Skin epidermis (tissue), 12 donors: ENCODE measurements at regions not wholly inside any gene's neighbourhood (a gene's known extent, or its start where the extent isn't known, plus 50 kb on each side); places are given as distances from the start of the nearest gene placed in this dataset.

Experiments
- H3K27ac ChIP-seq, 21 experiments: fragments of 200-600 bp; sonication (generic) in 11 of 21; one replicate each; pipeline ENCODE4 v1.5.0; 2020; ENCODE audit warnings: mild to moderate bottlenecking in 3 of 21, inconsistent platforms in 2 of 21, moderate library complexity in 2 of 21
- H3K4me3 ChIP-seq, 7 experiments: fragments of 200-600 bp; sonication (generic) in 2 of 7; one replicate each; pipeline ENCODE4 v1.5.0; 2020; ENCODE audit warnings: inconsistent platforms in 2 of 7, mild to moderate bottlenecking in 2 of 7, moderate library complexity in 1 of 7

GRCh38 chr6:169937389-169938261 is 186.2 kb downstream of the ERMARD start:
- Histone ChIP-seq H3K4me3 (no peak overlapping the region), H3K27ac (no peak overlapping the region)

- Histone ChIP-seq H3K27ac (no peak overlapping the region), H3K4me3 (no peak overlapping the region)
Observed at GRCh38 chr6:169936355-169936975, 185.0 kb downstream of the ERMARD start.

- Histone ChIP-seq H3K27ac (no peak overlapping the region), H3K4me3 (no peak overlapping the region)
Observed at GRCh38 chr6:169935861-169936260, 184.4 kb downstream of the ERMARD start.

- H3K4me3 ChIP-seq: no peak overlapping the region
- peak overlapping the region in 1 of 21 experiments; percentile 31 for H3K27ac ChIP-seq
Observed at GRCh38 chr6:169935348-169935718, 183.9 kb downstream of the ERMARD start.

GRCh38 chr6:169934699-169935347 is 183.4 kb downstream of the ERMARD start:
- Histone ChIP-seq H3K27ac (peak overlapping the region in 2 of 21 experiments; percentile 31 to 47), H3K4me3 (no peak overlapping the region)

GRCh38 chr6:169933839-169934698 is 182.6 kb downstream of the ERMARD start:
- H3K4me3 ChIP-seq: no peak overlapping the region

GRCh38 chr6:169933251-169933821 is 181.9 kb downstream of the ERMARD start:
- peak overlapping the region in 3 of 21 experiments; percentile 26 to 51 (median 35) for H3K27ac ChIP-seq

More at GRCh38 chr6:169933839-169934698, 182.6 kb downstream of the ERMARD start:
- H3K27ac ChIP-seq: peak overlapping the region in 3 of 21 experiments; percentile 26 to 51 (median 35)

GRCh38 chr6:169932491-169932890 is 181.1 kb downstream of the ERMARD start:
- H3K27ac ChIP-seq: no peak overlapping the region
- no peak overlapping the region for H3K4me3 ChIP-seq

More at GRCh38 chr6:169933251-169933821, 181.9 kb downstream of the ERMARD start:
- no peak overlapping the region for H3K4me3 ChIP-seq

GRCh38 chr6:169931261-169931660 is 179.8 kb downstream of the ERMARD start:
- H3K27ac ChIP-seq: no peak overlapping the region
- no peak overlapping the region for H3K4me3 ChIP-seq

GRCh38 chr6:169930799-169931198 is 179.4 kb downstream of the ERMARD start:
- Histone ChIP-seq H3K27ac (no peak overlapping the region), H3K4me3 (no peak overlapping the region)

- Histone ChIP-seq H3K27ac (no peak overlapping the region), H3K4me3 (no peak overlapping the region)
Observed at GRCh38 chr6:169927711-169928110, 176.3 kb downstream of the ERMARD start.

GRCh38 chr6:169926617-169927417 is 175.4 kb downstream of the ERMARD start:
- Histone ChIP-seq H3K27ac (no peak overlapping the region), H3K4me3 (no peak overlapping the region)

- no peak overlapping the region for H3K4me3 ChIP-seq
- H3K27ac ChIP-seq: no peak overlapping the region
Observed at GRCh38 chr6:169923468-169924464, 172.3 kb downstream of the ERMARD start.

GRCh38 chr6:169921853-169922824 is 170.7 kb downstream of the ERMARD start:
- no peak overlapping the region for H3K27ac ChIP-seq
- H3K4me3 ChIP-seq: no peak overlapping the region

GRCh38 chr6:169921217-169921616 is 169.8 kb downstream of the ERMARD start:
- H3K27ac ChIP-seq: no peak overlapping the region

GRCh38 chr6:169920359-169921020 is 169.1 kb downstream of the ERMARD start:
- Histone ChIP-seq H3K4me3 (no peak overlapping the region), H3K27ac (no peak overlapping the region)

More at GRCh38 chr6:169921217-169921616, 169.8 kb downstream of the ERMARD start:
- no peak overlapping the region for H3K4me3 ChIP-seq
